HAP-1 (cell line): ENCODE measurements at regions not wholly inside any gene's neighbourhood (a gene's known extent, or its start where the extent isn't known, plus 50 kb on each side); places are given as distances from the start of the nearest gene placed in this dataset.
"Not testable (repeated sequence)": the region's sequence is repeated elsewhere in the genome, so short reads cannot be mapped to it uniquely, and the experiment has no call there.

Experiments
- DNase-seq, 2 experiments: peaks; one replicate each; pipeline ENCODE4 v3.0.0-alpha.2; 2016 to 2020; ENCODE audit warnings: low spot score in 2 of 2
- H3K27me3 ChIP-seq: fragments of 250-450 bp; sonication (Bioruptor Pico); 2 replicates; pipeline ENCODE4 v1.5.1; 2020; ENCODE audit warnings: low read depth, mild to moderate bottlenecking, moderate library complexity
- H3K36me3 ChIP-seq: fragments of 250-450 bp; sonication (Bioruptor Pico); replicated peaks from 2 replicates; pipeline ENCODE4 v1.5.1; 2020; ENCODE audit warnings: mild to moderate bottlenecking
- H3K4me1 ChIP-seq: fragments of 250-450 bp; sonication (Bioruptor Pico); 2 replicates; pipeline ENCODE4 v1.5.1; 2020; ENCODE audit warnings: mild to moderate bottlenecking
- H3K4me3 ChIP-seq: fragments of 250-450 bp; sonication (Bioruptor Pico); 2 replicates; pipeline ENCODE4 v1.5.1; 2020; ENCODE audit warnings: mild to moderate bottlenecking, moderate library complexity
- H3K9me3 ChIP-seq: fragments of 250-450 bp; sonication (Bioruptor Pico); 2 replicates; pipeline ENCODE4 v1.5.1; 2020; ENCODE audit warnings: mild to moderate bottlenecking, moderate library complexity
- in situ Hi-C: fragments of 300-500 bp; cut with MboI; formaldehyde crosslinking; loops from 3 replicates; pipeline ENCODE4 v1.14.3; 2020; ENCODE audit warnings: low sequenced_read_pairs, inconsistent platforms, mixed read lengths

DNA sequence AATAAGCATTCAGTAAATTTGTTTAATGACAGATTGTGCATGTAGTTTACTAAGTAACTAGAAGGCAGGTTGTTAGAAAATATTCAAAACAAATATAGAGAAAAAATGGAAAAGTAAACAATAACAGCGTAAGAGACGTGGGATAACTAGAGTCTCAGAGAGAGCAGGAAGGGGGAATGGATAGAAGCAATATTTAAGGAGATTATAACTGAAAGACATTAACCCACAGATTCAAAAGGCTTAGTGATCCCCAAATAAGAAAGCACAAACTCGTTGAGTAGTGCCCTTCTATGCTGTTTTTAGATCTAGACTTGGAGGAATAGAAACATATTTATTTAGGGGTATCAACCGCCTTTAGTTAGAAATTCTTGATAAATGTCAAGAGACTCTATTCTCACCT, 169.7 kb upstream of the RGS6 start:
- Histone ChIP-seq H3K36me3 (no peaks in the 10 kb centered on the region; the same call in 1 of the 2 replicates), H3K4me3 (no peak overlapping the region), H3K9me3 (no peaks in the 10 kb centered on the region), H3K4me1 (no peaks in the 10 kb centered on the region), H3K27me3 (no peaks in the 10 kb centered on the region)
- no peak for DNase-seq
- in situ Hi-C loops = no loop called here

DNA sequence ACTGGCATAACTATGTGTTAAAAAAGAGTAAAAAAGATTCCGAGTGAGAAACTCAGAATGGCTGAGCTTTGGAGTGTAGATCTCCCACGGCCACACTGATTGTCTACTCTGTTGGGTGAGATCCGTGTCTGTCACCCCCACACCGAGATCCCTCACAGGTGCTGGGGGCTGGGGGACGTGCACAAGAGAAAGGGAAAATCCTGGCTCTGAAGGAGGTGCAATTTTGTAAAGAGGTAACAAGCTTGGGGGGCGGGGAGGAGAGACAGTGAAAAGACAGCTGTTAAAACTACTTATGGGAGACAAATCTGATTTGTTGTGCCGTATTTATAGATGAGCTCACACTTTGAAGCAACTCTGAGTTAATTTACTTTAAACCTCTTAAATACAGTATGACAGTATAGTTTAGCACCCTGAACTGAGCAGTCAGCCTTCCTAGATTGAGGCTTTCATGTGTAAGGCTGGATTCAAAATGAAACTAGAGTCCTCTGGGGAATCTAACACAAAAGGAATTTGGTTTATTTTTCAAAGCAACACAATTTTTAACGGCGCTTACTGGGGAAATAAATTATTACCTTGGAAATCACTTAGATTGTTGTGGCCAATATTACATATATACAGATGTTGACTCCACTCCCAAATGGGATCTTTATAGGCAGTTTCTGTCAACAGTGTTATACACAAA, 167.4 kb upstream of the RGS6 start:
- no peak overlapping the region for H3K4me3 ChIP-seq
- no peak for DNase-seq
- no peaks in the 10 kb centered on the region; the same call in 1 of the 2 replicates for H3K36me3 ChIP-seq
- no peaks in the 10 kb centered on the region for H3K4me1 ChIP-seq
- no peaks in the 10 kb centered on the region for H3K9me3 ChIP-seq
- no peaks in the 10 kb centered on the region for H3K27me3 ChIP-seq
- in situ Hi-C loops = no loop called here

DNA sequence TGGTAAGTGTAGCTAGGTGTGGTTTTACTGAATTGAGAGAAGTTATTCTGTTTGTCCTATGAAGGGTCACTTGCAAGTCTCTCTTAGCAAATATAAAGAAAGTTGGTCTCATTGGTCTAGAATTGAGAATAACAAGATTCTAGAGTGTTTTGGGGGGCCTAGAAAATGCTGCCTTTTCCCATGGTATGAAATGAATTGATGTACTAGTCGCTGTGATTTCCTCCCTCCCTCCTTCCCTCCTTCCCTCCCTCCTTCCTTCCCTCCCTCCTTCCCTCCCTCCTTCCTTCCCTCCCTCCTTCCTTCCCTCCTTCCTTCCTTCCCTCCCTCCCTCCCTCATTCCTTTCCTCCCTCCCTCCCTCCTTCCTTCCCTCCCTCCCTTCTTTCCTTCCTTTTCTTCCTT, 166.7 kb upstream of the RGS6 start:
- in situ Hi-C loops = no loop called here

DNA sequence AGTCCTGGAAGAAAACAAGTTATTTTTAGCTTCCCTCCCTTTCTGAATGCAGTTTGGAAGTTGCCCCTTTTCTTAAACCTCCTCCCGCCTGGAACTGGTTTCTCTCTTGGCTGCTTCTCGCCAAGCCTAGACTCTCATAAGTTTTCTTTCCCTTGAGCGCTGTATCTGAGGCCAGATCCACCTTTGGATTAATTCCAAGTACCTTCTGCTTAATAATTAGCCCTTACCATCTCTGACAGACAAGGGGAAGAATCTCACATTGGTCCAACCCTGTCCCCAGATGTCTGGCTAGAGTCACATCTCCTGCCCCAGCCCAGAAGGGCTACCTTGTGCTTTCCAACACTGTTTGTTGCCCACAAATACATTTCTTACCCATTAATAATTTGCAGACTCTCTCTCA, 161.8 kb upstream of the RGS6 start:
- in situ Hi-C loops = no loop called here
- Histone ChIP-seq H3K4me1 (peaks cover 6% of the 10 kb centered on the region), H3K36me3 (no peaks in the 10 kb centered on the region; the same call in 1 of the 2 replicates), H3K4me3 (no peak overlapping the region), H3K27me3 (no peaks in the 10 kb centered on the region), H3K9me3 (0 out of 2 replicates have a peak, but pooled peaks cover 2% of the 10 kb centered on the region)
- no peak for DNase-seq

More for the DNA sequence above, 166.7 kb upstream of the RGS6 start:
- H3K4me3 ChIP-seq = no peak overlapping the region
- DNase-seq = no peak
- H3K4me1 ChIP-seq = no peaks in the 10 kb centered on the region
- no peaks in the 10 kb centered on the region; the same call in 1 of the 2 replicates for H3K36me3 ChIP-seq
- H3K9me3 ChIP-seq = no peaks in the 10 kb centered on the region
- no peaks in the 10 kb centered on the region for H3K27me3 ChIP-seq

DNA sequence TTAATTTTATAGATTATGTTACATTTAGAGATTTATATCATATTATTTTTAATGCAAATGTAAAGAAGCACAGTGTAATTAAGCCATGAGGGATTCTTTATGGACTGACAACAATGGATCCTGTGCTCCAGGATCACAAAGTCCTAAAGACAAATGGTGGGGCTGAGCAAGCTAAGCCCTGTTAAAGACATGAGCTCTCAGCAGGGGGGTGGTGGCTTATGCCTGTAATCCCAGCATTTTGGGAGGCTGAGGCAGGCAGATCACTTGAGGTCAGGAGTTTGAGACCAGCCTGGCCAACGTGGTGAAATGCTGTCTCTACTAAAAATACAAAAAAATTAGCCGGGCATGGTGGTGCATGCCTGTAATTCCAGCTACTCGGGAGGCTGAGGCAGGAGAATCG, 160.8 kb upstream of the RGS6 start:
- peak; percentile 11 to 51 for DNase-seq
- H3K9me3 ChIP-seq, H3K4me1 ChIP-seq, H3K4me3 ChIP-seq, H3K36me3 ChIP-seq, H3K27me3 ChIP-seq, in situ Hi-C loops: not testable (repeated sequence)

DNA sequence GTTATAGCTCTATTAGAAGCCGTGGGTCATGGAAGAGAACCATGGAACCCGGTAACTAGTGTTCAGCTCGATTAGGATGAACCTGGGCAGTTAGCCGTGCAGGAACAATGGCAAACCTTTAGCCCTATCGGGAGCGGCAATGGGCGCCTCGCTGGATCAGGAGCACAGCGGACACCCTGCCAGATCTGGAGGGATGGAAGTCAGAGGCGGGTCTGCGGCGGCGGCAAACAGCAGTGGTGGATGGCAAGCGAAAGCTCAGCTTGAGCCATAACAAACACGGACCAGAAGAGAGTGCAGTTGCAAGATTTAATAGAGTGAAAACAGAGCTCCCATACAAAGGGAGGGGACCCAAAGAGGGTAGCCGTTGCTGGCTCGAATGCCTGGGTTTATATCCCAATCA, 160.2 kb upstream of the RGS6 start:
- DNase-seq, H3K4me3 ChIP-seq, H3K9me3 ChIP-seq, H3K36me3 ChIP-seq, H3K27me3 ChIP-seq, in situ Hi-C loops: not testable (repeated sequence)
- peaks cover 13% of the 10 kb centered on the region for H3K4me1 ChIP-seq

DNA sequence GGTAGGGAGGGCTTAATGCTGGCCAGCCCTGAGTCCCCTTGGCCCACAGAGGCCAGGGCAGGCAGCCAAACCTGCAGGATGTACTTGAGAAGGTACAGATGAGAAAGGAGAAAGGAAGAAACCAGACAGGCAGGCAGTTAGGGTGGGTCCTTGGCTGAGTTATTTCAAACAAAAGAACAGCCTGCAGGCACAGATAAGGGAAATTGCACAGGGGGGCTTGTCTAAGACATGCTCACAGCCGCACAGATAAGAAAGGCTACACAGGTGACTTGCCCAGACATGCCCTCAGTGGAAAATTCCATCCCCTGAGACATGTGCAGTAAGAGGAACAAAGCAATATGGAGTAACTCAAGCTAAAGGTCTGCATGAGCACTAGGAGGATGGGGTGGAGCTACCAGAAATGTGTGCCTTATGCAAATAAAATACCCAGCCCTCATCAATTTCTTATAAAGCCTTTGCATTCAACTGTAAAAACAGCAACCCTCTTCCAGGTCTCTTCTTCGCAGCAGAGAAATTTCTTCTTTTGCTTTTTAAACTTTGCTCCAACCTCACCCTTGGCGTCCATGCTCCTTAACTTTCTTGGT, 158.2 kb upstream of the RGS6 start:
- no peak for DNase-seq
- H3K27me3 ChIP-seq = no peaks in the 10 kb centered on the region
- H3K4me3 ChIP-seq = no peak overlapping the region
- in situ Hi-C loops = no loop called here
- H3K36me3 ChIP-seq = no peaks in the 10 kb centered on the region
- peaks cover 18% of the 10 kb centered on the region for H3K4me1 ChIP-seq
- H3K9me3 ChIP-seq = 0 out of 2 replicates have a peak, but pooled peaks cover 2% of the 10 kb centered on the region

DNA sequence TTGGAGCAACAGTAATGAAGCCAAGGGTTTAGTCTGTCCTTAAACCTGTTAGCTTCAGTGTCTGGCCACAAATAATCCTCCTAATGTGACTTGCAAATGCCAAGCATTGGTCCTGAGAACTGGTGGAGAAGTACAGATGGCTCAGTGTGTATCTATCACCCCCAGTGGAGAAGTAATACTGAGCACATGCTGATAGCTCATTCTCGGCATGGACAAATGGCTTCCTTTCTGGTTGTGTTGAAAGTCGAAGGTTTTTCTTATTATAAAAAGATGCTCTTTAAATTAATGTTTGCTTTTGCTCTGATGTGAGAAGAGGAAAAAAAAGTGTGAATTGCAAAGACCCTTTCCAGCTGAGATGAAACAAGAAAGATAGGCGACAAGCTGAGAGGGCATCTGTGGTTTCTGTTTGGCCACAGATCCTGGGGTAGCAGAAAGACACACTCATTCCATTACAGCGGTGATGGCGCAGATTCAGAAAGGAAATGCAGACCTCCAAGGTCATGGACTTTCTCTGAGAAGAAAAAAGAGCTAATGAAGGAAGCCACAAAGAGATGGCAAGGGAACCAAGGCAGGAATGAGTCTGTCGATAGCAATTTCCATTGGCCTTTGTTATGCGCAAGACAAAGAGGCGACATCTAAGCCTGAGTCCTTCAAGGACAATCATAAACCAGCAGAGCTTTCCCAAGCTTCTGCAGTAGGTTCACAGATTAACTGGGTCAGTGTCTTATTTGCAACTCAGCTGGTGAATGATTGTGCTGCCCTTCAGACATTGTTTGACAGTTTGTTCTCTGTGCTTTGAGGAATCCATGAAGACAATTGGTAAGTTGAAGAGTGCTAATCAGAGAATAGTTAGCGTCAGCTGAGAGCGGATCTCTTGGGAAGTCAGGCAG, 155.5 kb upstream of the RGS6 start:
- Histone ChIP-seq H3K27me3 (no peaks in the 10 kb centered on the region), H3K4me1 (peaks cover 12% of the 10 kb centered on the region), H3K9me3 (0 out of 2 replicates have a peak, but pooled peaks cover 2% of the 10 kb centered on the region), H3K36me3 (no peaks in the 10 kb centered on the region), H3K4me3 (no peak overlapping the region)
- in situ Hi-C loops = no loop called here
- DNase-seq = peak; percentile 48 to 81

DNA sequence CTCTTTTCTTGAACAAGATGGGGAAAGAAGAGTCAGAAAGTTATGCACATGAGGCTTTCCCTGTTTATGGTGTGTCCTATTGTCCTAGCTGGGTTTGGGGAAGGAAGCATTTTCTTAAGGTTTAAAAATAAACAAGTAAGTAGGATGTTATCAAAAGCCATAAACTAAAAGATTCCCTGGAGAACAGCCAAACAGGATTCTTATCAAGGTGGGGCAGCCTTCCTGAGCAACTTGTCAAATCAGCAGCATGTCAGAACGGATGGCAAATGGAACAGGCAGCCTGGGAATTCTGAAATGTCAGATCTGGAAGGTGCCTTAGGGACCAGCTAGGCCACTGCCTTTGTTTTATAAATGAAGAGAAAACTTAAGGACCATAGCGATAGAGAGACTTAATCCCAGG, 152.2 kb upstream of the RGS6 start:
- H3K27me3 ChIP-seq = no peaks in the 10 kb centered on the region
- in situ Hi-C loops = no loop called here
- H3K4me1 ChIP-seq = peaks cover 11% of the 10 kb centered on the region
- H3K4me3 ChIP-seq = no peak overlapping the region
- H3K9me3 ChIP-seq = no peaks in the 10 kb centered on the region
- DNase-seq = no peak
- H3K36me3 ChIP-seq = no peaks in the 10 kb centered on the region

DNA sequence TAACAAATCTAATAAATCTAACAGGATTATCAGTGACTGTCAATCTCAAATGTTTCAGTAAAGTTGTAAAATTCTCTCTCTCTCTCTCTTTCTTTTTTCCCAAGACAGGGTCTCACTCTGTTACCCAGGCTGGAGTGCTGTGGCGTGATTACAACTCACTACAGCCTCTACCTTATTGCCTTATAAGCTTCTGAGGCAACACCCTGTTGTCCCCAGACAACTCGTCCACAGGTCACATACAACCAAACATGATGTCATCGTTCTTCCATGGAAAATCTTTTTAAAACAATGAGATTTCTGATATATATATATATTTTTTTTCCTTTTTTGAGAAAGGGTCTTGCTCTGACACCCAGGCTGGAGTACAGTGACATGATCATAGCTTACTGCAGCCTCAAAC, 151.4 kb upstream of the RGS6 start:
- DNase-seq = no peak
- Histone ChIP-seq H3K27me3 (no peaks in the 10 kb centered on the region), H3K4me1 (peaks cover 11% of the 10 kb centered on the region), H3K9me3 (no peaks in the 10 kb centered on the region), H3K4me3 (no peak overlapping the region), H3K36me3 (no peaks in the 10 kb centered on the region)
- in situ Hi-C loops = no loop called here

DNA sequence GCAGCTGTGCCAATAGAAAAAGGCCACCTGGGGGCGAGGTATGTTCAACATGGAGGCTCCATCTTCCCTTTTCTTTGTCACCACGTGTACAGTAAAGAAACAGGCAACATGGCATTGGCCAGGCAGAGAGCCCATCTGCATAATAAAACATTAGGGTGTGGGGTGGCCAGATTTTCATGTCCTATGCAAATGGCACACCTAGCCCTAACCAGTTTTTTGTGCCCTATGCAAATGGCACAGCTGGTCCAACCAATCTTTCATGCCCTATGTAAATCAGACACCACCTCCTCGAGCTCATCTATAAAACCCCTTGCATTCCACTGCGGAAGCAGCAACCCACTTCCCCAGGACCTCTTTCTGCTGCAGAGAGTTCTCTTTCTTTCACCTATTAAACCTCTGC, 149.1 kb upstream of the RGS6 start:
- Histone ChIP-seq H3K36me3 (no peaks in the 10 kb centered on the region), H3K9me3 (no peaks in the 10 kb centered on the region), H3K4me3 (no peak overlapping the region), H3K27me3 (no peaks in the 10 kb centered on the region; the same call in 1 of the 2 replicates), H3K4me1 (no peaks in the 10 kb centered on the region)
- in situ Hi-C loops = no loop called here
- DNase-seq = no peak

DNA sequence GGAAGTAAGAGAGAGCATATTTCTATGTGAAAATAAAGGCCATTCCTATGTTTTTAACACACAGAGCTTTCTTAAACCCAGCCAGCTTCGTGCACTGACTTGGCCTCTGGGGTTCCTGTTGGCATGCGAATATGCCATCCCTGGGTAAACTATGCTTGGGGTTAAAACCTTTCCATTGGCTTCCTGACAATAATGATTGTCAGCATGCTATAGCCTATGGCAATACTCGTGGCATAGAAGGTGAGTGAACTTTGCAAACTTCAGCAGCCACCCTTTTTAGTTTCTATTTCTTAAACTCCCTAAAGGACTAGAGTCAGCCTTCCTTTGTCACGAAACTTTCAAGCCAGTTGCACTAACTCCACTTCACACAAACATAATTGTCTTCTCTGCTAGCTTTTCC, 148.4 kb upstream of the RGS6 start:
- Histone ChIP-seq H3K36me3 (no peaks in the 10 kb centered on the region), H3K4me1 (no peaks in the 10 kb centered on the region), H3K9me3 (no peaks in the 10 kb centered on the region), H3K4me3 (no peak overlapping the region), H3K27me3 (no peaks in the 10 kb centered on the region; the same call in 1 of the 2 replicates)
- in situ Hi-C loops = no loop called here
- DNase-seq = no peak

DNA sequence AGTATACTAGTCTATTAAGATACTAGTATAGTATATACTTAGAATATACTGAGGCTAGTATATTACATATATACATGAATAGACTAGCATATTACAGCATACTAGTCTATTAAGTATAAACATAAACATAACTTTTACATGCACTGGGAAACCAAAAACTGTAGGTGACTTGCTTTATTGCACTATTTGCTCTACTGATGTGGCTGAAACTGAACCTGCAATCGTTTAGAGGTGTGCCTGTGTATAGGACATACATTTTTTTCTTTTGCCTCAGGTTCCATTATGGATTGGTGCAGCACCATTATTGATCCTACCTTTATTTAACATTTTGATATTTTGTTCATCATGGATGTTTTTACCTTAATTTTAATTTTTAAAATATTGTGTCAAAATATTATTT, 143.2 kb upstream of the RGS6 start:
- in situ Hi-C loops = no loop called here
- Histone ChIP-seq H3K9me3 (no peaks in the 10 kb centered on the region), H3K4me1 (no peaks in the 10 kb centered on the region), H3K36me3 (no peaks in the 10 kb centered on the region), H3K27me3 (no peaks in the 10 kb centered on the region; the same call in 1 of the 2 replicates), H3K4me3 (no peak overlapping the region)
- no peak for DNase-seq

DNA sequence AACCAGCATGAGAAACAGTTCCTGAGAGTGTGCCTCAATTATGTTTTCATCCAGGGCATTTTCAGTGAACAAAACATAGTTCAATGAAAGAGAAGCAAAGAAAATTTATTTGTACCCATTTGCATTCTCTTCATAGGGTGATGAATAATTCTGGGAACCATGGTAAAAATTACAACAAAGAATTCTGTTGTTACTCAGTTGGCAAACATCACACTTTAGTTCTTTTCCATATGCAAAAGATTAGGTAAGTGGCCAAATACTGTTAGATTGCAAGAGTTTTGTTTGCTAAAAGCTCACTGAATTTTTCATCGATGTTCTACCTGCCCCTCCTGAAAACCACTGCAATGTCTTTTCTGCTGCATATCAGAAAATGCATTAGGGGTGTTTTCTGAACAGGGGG, 132.4 kb upstream of the RGS6 start:
- Histone ChIP-seq H3K27me3 (no peaks in the 10 kb centered on the region), H3K36me3 (no peaks in the 10 kb centered on the region), H3K9me3 (no peaks in the 10 kb centered on the region), H3K4me1 (no peaks in the 10 kb centered on the region), H3K4me3 (no peak overlapping the region)
- no peak for DNase-seq
- in situ Hi-C loops = no loop called here
